GM21447 (cell line): ENCODE measurements at regions not wholly inside any gene's neighbourhood (a gene's known extent, or its start where the extent isn't known, plus 50 kb on each side); places are given as distances from the start of the nearest gene placed in this dataset.

Experiments
- ATAC-seq: cut with Tn5 transposase; IDR thresholded peaks from one replicate; pipeline ENCODE4 v1.9.1; 2021; ENCODE audit not compliant: unreplicated experiment

- no peak for ATAC-seq
Measured at GRCh38 chr12:74983917-74984316, 225.7 kb downstream of the KCNC2 start.

GRCh38 chr12:74984631-74985030, 225.0 kb downstream of the KCNC2 start:
- no peak for ATAC-seq

GRCh38 chr12:74985293-74985985, 224.2 kb downstream of the KCNC2 start:
- ATAC-seq = no peak

- ATAC-seq = no peak
Measured at GRCh38 chr12:74985986-74986319, 223.7 kb downstream of the KCNC2 start.

- no peak for ATAC-seq
Measured at GRCh38 chr12:74988156-74988555, 221.5 kb downstream of the KCNC2 start.
